ENCODE measurements at regions not wholly inside any gene's neighbourhood (a gene's known extent, or its start where the extent isn't known, plus 50 kb on each side); places are given as distances from the start of the nearest gene placed in this dataset.

DNA sequence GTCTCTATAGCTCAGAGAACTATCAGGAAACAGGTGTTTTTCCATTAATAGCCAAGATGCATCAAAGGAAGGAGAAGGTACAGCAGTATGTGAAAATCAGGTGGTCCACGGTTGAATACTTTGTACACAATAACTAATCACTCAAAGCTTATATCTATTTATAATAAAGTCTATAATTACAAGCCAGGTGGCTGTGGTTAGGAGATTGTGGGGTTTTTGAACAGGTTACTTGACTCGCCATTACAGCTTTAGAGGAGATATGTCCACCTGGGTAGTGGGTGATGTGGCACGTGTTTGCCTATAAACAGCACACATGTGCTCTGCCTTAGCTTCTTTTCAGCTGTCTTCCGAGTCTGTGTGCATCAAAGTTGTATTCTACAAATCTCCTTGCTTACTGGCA is 892.2 kb upstream of the ZEB2 start:
- H3K4me2 ChIP-seq (ENCODE audit: extremely low read depth, insufficient read depth, low read length): no peak overlapping the region
- H3K4me3 ChIP-seq (replicated peaks in 1 of 4; ENCODE audit: control extremely low read depth in 1 of 4, insufficient read depth in 1 of 4, low read depth in 3 of 4, low read length in 4 of 4): no peak overlapping the region
- H3K27ac ChIP-seq (ENCODE audit: insufficient read depth, low read length): no peak overlapping the region
- no peaks in the 10 kb centered on the region for H3K79me2 ChIP-seq (ENCODE audit: control insufficient read depth, insufficient read depth, low read length)
- no peaks in the 10 kb centered on the region for H3K9me3 ChIP-seq (ENCODE audit: control insufficient read depth, insufficient read depth, low read depth, low read length)
- no peak for DNase-seq (ENCODE audit: low read depth in 2 of 2)
- H3K9ac ChIP-seq (ENCODE audit: insufficient read depth, low read length): no peak overlapping the region
- H4K20me1 ChIP-seq (ENCODE audit: control insufficient read depth, extremely low read depth, insufficient read depth, low read length): no peaks in the 10 kb centered on the region
- H3K36me3 ChIP-seq (ENCODE audit: control insufficient read depth, insufficient read depth, low read length): no peaks in the 10 kb centered on the region
- no peak overlapping the region for H2AFZ ChIP-seq (ENCODE audit: low read length)
- TF ChIP-seq, protein P1, sequence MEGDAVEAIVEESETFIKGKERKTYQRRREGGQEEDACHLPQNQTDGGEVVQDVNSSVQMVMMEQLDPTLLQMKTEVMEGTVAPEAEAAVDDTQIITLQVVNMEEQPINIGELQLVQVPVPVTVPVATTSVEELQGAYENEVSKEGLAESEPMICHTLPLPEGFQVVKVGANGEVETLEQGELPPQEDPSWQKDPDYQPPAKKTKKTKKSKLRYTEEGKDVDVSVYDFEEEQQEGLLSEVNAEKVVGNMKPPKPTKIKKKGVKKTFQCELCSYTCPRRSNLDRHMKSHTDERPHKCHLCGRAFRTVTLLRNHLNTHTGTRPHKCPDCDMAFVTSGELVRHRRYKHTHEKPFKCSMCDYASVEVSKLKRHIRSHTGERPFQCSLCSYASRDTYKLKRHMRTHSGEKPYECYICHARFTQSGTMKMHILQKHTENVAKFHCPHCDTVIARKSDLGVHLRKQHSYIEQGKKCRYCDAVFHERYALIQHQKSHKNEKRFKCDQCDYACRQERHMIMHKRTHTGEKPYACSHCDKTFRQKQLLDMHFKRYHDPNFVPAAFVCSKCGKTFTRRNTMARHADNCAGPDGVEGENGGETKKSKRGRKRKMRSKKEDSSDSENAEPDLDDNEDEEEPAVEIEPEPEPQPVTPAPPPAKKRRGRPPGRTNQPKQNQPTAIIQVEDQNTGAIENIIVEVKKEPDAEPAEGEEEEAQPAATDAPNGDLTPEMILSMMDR (conservative IDR thresholded peaks at IDR 0.05 in 1 of 2, IDR thresholded peaks at IDR 0.05 in 1 of 2; ENCODE audit: low read depth in 1 of 2, low read length in 2 of 2): no peak
- no peak for TF ChIP-seq EZH2 (IDR thresholded peaks at IDR 0.05; ENCODE audit: low read length, missing control alignments)
- no peaks in the 10 kb centered on the region for H3K27me3 ChIP-seq (ENCODE audit: control insufficient read depth, insufficient read depth, low read length)
- H3K4me1 ChIP-seq (ENCODE audit: control insufficient read depth, extremely low read depth, insufficient read depth, low read length): no peaks in the 10 kb centered on the region

DNA sequence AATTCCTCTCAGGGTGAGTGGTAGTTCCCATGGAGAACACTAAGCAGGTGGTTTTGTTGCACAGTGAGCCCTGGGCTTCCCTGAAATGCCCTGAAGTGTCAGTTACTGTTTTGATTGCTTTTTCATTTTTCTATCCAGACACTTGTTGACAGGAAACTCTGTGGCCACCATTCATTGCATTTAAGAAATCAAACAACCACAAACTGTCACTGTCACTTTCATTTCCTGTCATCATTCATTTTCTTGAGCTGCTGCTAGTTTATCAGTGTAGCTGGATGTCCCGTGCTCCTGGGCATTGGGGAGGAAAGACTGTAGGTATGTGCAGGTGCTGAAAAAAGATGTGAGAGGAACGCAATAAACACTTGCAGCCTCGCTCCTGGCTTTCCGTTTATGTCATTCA is 891.6 kb upstream of the ZEB2 start:
- Histone ChIP-seq H3K9ac (ENCODE audit: insufficient read depth, low read length) (no peak overlapping the region), H4K20me1 (ENCODE audit: control insufficient read depth, extremely low read depth, insufficient read depth, low read length) (no peaks in the 10 kb centered on the region), H3K36me3 (ENCODE audit: control insufficient read depth, insufficient read depth, low read length) (no peaks in the 10 kb centered on the region), H2AFZ (ENCODE audit: low read length) (no peak overlapping the region), H3K4me3 (replicated peaks in 1 of 4; ENCODE audit: control extremely low read depth in 1 of 4, insufficient read depth in 1 of 4, low read depth in 3 of 4, low read length in 4 of 4) (no peak overlapping the region), H3K4me2 (ENCODE audit: extremely low read depth, insufficient read depth, low read length) (no peak overlapping the region), H3K27me3 (ENCODE audit: control insufficient read depth, insufficient read depth, low read length) (no peaks in the 10 kb centered on the region), H3K4me1 (ENCODE audit: control insufficient read depth, extremely low read depth, insufficient read depth, low read length) (no peaks in the 10 kb centered on the region), H3K79me2 (ENCODE audit: control insufficient read depth, insufficient read depth, low read length) (no peaks in the 10 kb centered on the region), H3K27ac (ENCODE audit: insufficient read depth, low read length) (no peak overlapping the region), H3K9me3 (ENCODE audit: control insufficient read depth, insufficient read depth, low read depth, low read length) (no peaks in the 10 kb centered on the region)
- no peak for DNase-seq (ENCODE audit: low read depth in 2 of 2)
- TF ChIP-seq EZH2 (IDR thresholded peaks at IDR 0.05; ENCODE audit: low read length, missing control alignments): no peak
- TF ChIP-seq, protein P1 (conservative IDR thresholded peaks at IDR 0.05 in 1 of 2, IDR thresholded peaks at IDR 0.05 in 1 of 2; ENCODE audit: low read depth in 1 of 2, low read length in 2 of 2): no peak

- H3K4me1 ChIP-seq (ENCODE audit: control insufficient read depth, extremely low read depth, insufficient read depth, low read length): no peaks in the 10 kb centered on the region
- H3K36me3 ChIP-seq (ENCODE audit: control insufficient read depth, insufficient read depth, low read length): no peaks in the 10 kb centered on the region
- H3K4me3 ChIP-seq (replicated peaks in 1 of 4; ENCODE audit: control extremely low read depth in 1 of 4, insufficient read depth in 1 of 4, low read depth in 3 of 4, low read length in 4 of 4): no peak overlapping the region
- no peaks in the 10 kb centered on the region for H3K9me3 ChIP-seq (ENCODE audit: control insufficient read depth, insufficient read depth, low read depth, low read length)
- no peak for DNase-seq (ENCODE audit: low read depth in 2 of 2)
- no peaks in the 10 kb centered on the region for H3K79me2 ChIP-seq (ENCODE audit: control insufficient read depth, insufficient read depth, low read length)
- H3K27ac ChIP-seq (ENCODE audit: insufficient read depth, low read length): no peak overlapping the region
- no peaks in the 10 kb centered on the region for H3K27me3 ChIP-seq (ENCODE audit: control insufficient read depth, insufficient read depth, low read length)
- no peak overlapping the region for H3K9ac ChIP-seq (ENCODE audit: insufficient read depth, low read length)
- TF ChIP-seq EZH2 (IDR thresholded peaks at IDR 0.05; ENCODE audit: low read length, missing control alignments): no peak
- TF ChIP-seq, protein P1 (conservative IDR thresholded peaks at IDR 0.05 in 1 of 2, IDR thresholded peaks at IDR 0.05 in 1 of 2; ENCODE audit: low read depth in 1 of 2, low read length in 2 of 2): no peak
- H4K20me1 ChIP-seq (ENCODE audit: control insufficient read depth, extremely low read depth, insufficient read depth, low read length): no peaks in the 10 kb centered on the region
- H2AFZ ChIP-seq (ENCODE audit: low read length): no peak overlapping the region
- no peak overlapping the region for H3K4me2 ChIP-seq (ENCODE audit: extremely low read depth, insufficient read depth, low read length)
Observed at GRCh38 chr2:145410086-145410485, 890.2 kb upstream of the ZEB2 start.

All from fibroblast of lung (primary cell).